Coronary artery (tissue), 2 donors: ENCODE measurements at regions not wholly inside any gene's neighbourhood (a gene's known extent, or its start where the extent isn't known, plus 50 kb on each side); places are given as distances from the start of the nearest gene placed in this dataset.

Source experiments
- DNase-seq: peaks from one replicate; pipeline ENCODE4 v3.0.0-alpha.2; 2017; ENCODE audit warnings: low spot score
- H3K27ac ChIP-seq, 2 donors: fragments of 200-600 bp; sonication (generic); one replicate each; pipeline ENCODE4 v1.5.1; 2016 to 2019
- H3K4me3 ChIP-seq: fragments of 200-600 bp; sonication (generic); 2 replicates; pipeline ENCODE4 v1.5.1; 2016; ENCODE audit warnings: mild to moderate bottlenecking, moderate library complexity
- CTCF ChIP-seq: fragments of 200-600 bp; sonication (generic); IDR thresholded peaks from one replicate; pipeline ENCODE4 v1.5.1; 2019; ENCODE audit warnings: antibody characterized with exemption

GRCh38 chr5:86075139-86075538, 542.6 kb upstream of the COX7C start:
- Histone ChIP-seq H3K27ac (no peak overlapping the region), H3K4me3 (no peak overlapping the region)
- DNase-seq = no peak
- TF ChIP-seq CTCF = no peak

- Histone ChIP-seq H3K4me3 (no peak overlapping the region), H3K27ac (no peak overlapping the region)
- DNase-seq = no peak
- no peak for TF ChIP-seq CTCF
These were observed 522.6 kb upstream of the COX7C start for GRCh38 chr5:86095092-86095491.

GRCh38 chr5:86101966-86102365, 515.8 kb upstream of the COX7C start:
- H3K4me3 ChIP-seq = no peak overlapping the region
- no peak for DNase-seq
- no peak for TF ChIP-seq CTCF
- no peak overlapping the region for H3K27ac ChIP-seq

DNA sequence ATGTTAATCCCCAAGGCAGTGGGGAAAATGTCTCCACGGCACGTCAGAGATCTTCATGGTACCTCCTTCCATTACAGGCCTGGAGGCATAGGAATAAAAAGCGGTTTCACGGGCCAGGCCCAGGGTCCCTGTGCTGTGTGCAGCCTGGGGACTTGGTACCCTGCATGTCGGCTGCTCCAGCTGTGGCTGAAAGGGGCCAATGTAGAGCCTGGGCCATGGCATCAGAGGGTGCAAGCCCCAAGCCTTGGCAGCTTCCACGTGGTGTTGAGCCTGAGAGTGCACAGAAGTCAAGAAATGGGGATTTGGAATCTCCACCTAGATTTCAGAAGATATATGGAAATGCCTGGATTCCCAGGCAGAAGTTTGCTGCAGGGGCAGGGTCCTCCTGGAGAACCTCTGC, 508.9 kb upstream of the COX7C start:
- H3K27ac ChIP-seq = no peak overlapping the region
- H3K4me3 ChIP-seq = no peak overlapping the region
- TF ChIP-seq CTCF = no peak
- no peak for DNase-seq

DNA sequence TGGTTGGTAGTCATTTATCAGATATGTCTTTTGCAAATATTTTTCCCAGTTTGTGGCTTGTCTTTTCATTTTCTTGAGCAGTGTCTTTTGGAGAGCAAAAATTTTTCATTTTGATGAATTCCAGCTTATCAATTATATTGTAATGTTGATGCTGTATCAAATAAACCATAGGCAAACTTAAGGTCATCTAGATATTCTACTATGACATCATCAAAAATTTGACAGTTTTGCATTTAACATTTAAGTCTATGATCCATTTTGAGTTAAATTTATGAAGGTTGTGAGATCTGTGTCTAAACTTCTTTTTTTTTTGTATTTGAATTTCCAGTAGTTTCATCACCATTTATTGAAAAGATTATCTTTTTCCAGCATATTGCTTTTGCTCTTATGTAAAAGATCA, 505.5 kb upstream of the COX7C start:
- no peak overlapping the region for H3K4me3 ChIP-seq
- no peak for DNase-seq
- no peak for TF ChIP-seq CTCF
- H3K27ac ChIP-seq = no peak overlapping the region

DNA sequence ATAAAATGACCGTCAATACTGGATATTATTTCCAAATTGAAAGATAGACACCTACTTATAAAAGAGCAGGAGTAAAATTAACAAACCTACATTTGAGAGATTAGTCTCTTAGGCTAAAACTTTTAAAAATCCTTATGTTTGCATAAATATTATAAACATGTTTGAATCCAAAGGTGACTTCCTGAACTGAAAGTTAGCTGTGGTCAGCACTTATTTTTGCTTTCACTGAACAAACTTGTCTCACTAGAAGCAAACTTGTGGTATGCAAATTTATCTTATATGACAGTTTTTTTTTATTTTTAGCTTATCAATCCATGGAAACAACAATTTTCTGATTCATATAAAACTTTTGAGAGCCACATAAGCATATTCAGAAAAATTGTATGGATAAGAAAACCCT, 502.6 kb upstream of the COX7C start:
- no peak overlapping the region for H3K27ac ChIP-seq
- DNase-seq = no peak
- TF ChIP-seq CTCF = no peak
- no peak overlapping the region for H3K4me3 ChIP-seq

DNA sequence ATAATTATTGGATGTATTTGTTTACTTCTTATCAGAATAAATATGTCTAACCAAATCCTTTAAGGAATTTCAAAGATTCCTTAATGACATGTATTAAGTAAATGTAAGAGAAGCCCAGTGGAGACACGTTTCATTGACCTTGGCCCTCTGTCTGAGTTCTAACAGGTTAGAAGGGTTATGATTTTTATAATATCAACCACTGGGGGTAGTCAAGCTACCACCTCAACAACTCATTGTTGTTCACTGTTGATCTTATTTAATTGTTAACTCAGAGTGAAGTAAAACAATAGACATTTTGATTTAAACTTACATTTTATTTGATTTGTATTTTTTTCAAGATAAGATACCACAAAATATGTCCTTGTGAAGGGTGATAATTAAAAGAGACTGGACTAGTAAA, 499.2 kb upstream of the COX7C start:
- DNase-seq = no peak
- TF ChIP-seq CTCF = no peak
- Histone ChIP-seq H3K27ac (no peak overlapping the region), H3K4me3 (no peak overlapping the region)
